ENCODE measurements at regions not wholly inside any gene's neighbourhood (a gene's known extent, or its start where the extent isn't known, plus 50 kb on each side); places are given as distances from the start of the nearest gene placed in this dataset.
"Not testable (repeated sequence)": the region's sequence is repeated elsewhere in the genome, so short reads cannot be mapped to it uniquely, and the experiment has no call there.

- DNase-seq: no peak
These were observed 590.7 kb downstream of the MEI4 start for GRCh38 chr6:78243519-78243918.

GRCh38 chr6:78251931-78252330, 599.1 kb downstream of the MEI4 start:
- no peak for DNase-seq

- no peak for DNase-seq
These were observed 600.8 kb downstream of the MEI4 start for GRCh38 chr6:78253618-78254017.

- DNase-seq: no peak
These were observed 607.1 kb downstream of the MEI4 start for GRCh38 chr6:78259935-78260334.

GRCh38 chr6:78260427-78260826, 606.9 kb upstream of the IRAK1BP1 start:
- not testable (repeated sequence) for DNase-seq

GRCh38 chr6:78268591-78269452, 598.5 kb upstream of the IRAK1BP1 start:
- DNase-seq: no peak

GRCh38 chr6:78300885-78301284, 566.5 kb upstream of the IRAK1BP1 start:
- no peak for DNase-seq

- no peak for DNase-seq
These were observed 564.9 kb upstream of the IRAK1BP1 start for GRCh38 chr6:78302411-78302810.

- no peak for DNase-seq
These were observed 559.3 kb upstream of the IRAK1BP1 start for GRCh38 chr6:78308025-78308424.

GRCh38 chr6:78322068-78322845, 545.1 kb upstream of the IRAK1BP1 start:
- no peak for DNase-seq

- no peak for DNase-seq
These were observed 543.1 kb upstream of the IRAK1BP1 start for GRCh38 chr6:78324213-78324612.

- no peak for DNase-seq
These were observed 526.6 kb upstream of the IRAK1BP1 start for GRCh38 chr6:78340755-78341154.

GRCh38 chr6:78345882-78346281, 521.5 kb upstream of the IRAK1BP1 start:
- DNase-seq: no peak

- no peak for DNase-seq
These were observed 520.0 kb upstream of the IRAK1BP1 start for GRCh38 chr6:78347191-78347916.

GRCh38 chr6:78353040-78353439, 514.3 kb upstream of the IRAK1BP1 start:
- DNase-seq: no peak

GRCh38 chr6:78363688-78364087, 503.7 kb upstream of the IRAK1BP1 start:
- no peak for DNase-seq

- no peak for DNase-seq
These were observed 501.9 kb upstream of the IRAK1BP1 start for GRCh38 chr6:78365473-78365872.

- DNase-seq: no peak
These were observed 490.3 kb upstream of the IRAK1BP1 start for GRCh38 chr6:78377056-78377455.

- DNase-seq: no peak
These were observed 487.4 kb upstream of the IRAK1BP1 start for GRCh38 chr6:78379982-78380381.

GRCh38 chr6:78380541-78380940, 486.8 kb upstream of the IRAK1BP1 start:
- DNase-seq: no peak

- no peak for DNase-seq
These were observed 483.4 kb upstream of the IRAK1BP1 start for GRCh38 chr6:78383968-78384367.

- DNase-seq: not testable (repeated sequence)
These were observed 480.5 kb upstream of the IRAK1BP1 start for GRCh38 chr6:78386854-78387253.

GRCh38 chr6:78390066-78390465, 477.3 kb upstream of the IRAK1BP1 start:
- DNase-seq: no peak

Measured in suppressor macrophage treated with lipopolysaccharide for 1 hour (primary cell).